Gastroesophageal sphincter (tissue), 4 donors: ENCODE measurements at regions not wholly inside any gene's neighbourhood (a gene's known extent, or its start where the extent isn't known, plus 50 kb on each side); places are given as distances from the start of the nearest gene placed in this dataset.

Experiments used
- ATAC-seq: fragments of 150-250 bp; one replicate; pipeline ENCODE4 v1.9.1; 2016; ENCODE audit warnings: mild to moderate bottlenecking, moderate library complexity
- H3K27ac ChIP-seq, 4 donors: fragments of 200-600 bp; sonication (generic) in 3 of 4; 1 replicate in 3 of 4; 2 replicates in 1 of 4; pipeline ENCODE4 v1.5.1; 2016 to 2019
- H3K27me3 ChIP-seq: fragments of 200-600 bp; sonication (generic); one replicate; pipeline ENCODE4 v1.5.1; 2019
- H3K36me3 ChIP-seq, 2 donors: fragments of 200-600 bp; sonication (generic); one replicate each; pipeline ENCODE4 v1.5.1; 2019; ENCODE audit warnings: control low read depth in 1 of 2
- H3K4me1 ChIP-seq, 3 donors: fragments of 200-600 bp; sonication (generic); 1 replicate in 2 of 3; 2 replicates in 1 of 3; pipeline ENCODE4 v1.5.1; 2016 to 2019; ENCODE audit warnings: control low read depth in 2 of 3
- H3K4me3 ChIP-seq, 2 donors: fragments of 200-600 bp; sonication (generic); one replicate each; pipeline ENCODE4 v1.5.1; 2019; ENCODE audit warnings: mild to moderate bottlenecking in 1 of 2, moderate library complexity in 1 of 2
- H3K9me3 ChIP-seq, 3 donors: fragments of 200-600 bp; sonication (generic); one replicate each; pipeline ENCODE4 v1.5.1; 2017 to 2019; ENCODE audit warnings: control low read depth in 2 of 3
- CTCF ChIP-seq, 4 experiments: fragments of 200-600 bp in 2 of 4; fragments of 450-650 bp in 2 of 4; sonication (generic) in 1 of 4; IDR thresholded peaks; one replicate each; pipeline ENCODE4 v1.5.1; 2017 to 2019; ENCODE audit warnings: antibody characterized with exemption in 4 of 4, mild to moderate bottlenecking in 2 of 4, moderate library complexity in 2 of 4
- EP300 ChIP-seq: sonication (generic); formaldehyde crosslinking; IDR thresholded peaks from one replicate; pipeline ENCODE4 v1.6.1; 2017; ENCODE audit warnings: antibody characterized with exemption, mild to moderate bottlenecking
- POLR2A ChIP-seq, 2 donors: fragments of 450-650 bp; IDR thresholded peaks; one replicate each; pipeline ENCODE4 v1.6.1; 2017; ENCODE audit warnings: antibody characterized with exemption in 2 of 2, mild to moderate bottlenecking in 2 of 2, moderate library complexity in 1 of 2
- POLR2AphosphoS5 ChIP-seq: sonication (generic); formaldehyde crosslinking; IDR thresholded peaks from one replicate; pipeline ENCODE4 v1.6.1; 2017; ENCODE audit warnings: antibody characterized with exemption
- WGBS, 2 donors: methylation state at CpG; one replicate each; pipeline ENCODE4 v1.1.5; 2018; ENCODE audit warnings: low coverage in 1 of 2; 5-methylcytosine and 5-hydroxymethylcytosine counted together

DNA sequence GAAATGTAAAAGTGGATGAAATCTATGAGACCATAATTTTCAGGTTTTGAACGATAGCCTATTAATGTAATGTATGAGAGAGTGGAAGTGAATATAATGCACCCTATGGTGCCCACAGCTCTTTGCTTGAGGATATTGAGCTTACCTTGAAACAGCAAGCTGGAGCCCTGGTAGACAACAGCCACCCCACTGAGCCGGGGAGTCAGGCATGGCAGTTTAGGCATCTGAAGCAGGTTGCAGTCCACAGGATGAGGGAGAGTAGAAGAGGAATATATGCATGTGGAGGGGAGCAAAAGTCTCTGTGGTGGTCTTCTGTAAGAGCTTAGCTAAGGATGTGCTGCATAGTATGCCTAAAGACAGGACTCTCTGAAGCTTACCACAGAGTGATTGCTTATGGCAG lies 817.3 kb downstream of the DNAJB9 start:
- H3K36me3 ChIP-seq = no peaks in the 10 kb centered on the region
- no peak for ATAC-seq
- no peak overlapping the region for H3K27ac ChIP-seq
- H3K9me3 ChIP-seq = no peaks in the 10 kb centered on the region
- H3K4me3 ChIP-seq = no peak overlapping the region
- no peaks in the 10 kb centered on the region for H3K27me3 ChIP-seq
- H3K4me1 ChIP-seq = no peaks in the 10 kb centered on the region
- WGBS, 2 donors = 100% methylated on average over 2 of the region's 2 CpGs
- TF ChIP-seq EP300 (no peak), POLR2A (IDR thresholded peaks at IDR 0.05) (no peak), POLR2AphosphoS5 (no peak), CTCF (IDR thresholded peaks at IDR 0.05) (no peak)

DNA sequence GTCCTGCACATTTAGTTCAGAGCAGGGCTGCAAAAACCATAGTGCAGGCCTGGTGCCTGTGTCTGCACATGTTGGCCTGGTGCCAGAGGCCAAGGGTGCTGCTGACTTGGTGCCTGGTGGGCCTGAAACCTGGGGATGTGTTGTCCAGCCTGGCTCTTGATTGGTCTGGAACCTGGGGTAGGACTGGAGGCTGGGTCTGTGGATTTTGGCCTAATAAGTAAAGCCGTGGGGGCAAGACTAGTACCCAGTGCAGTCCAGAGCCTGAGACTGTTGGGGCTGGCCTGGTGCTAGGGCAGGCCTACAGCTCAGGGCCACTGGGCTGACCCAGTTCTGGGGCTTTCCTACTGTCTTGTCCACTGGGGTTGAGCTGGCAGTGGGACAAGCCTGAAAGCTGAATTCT lies 817.9 kb downstream of the DNAJB9 start:
- no peaks in the 10 kb centered on the region for H3K4me1 ChIP-seq
- H3K27me3 ChIP-seq = no peaks in the 10 kb centered on the region
- H3K9me3 ChIP-seq = no peaks in the 10 kb centered on the region
- no peak overlapping the region for H3K4me3 ChIP-seq
- no peak for TF ChIP-seq POLR2A (IDR thresholded peaks at IDR 0.05)
- no peak for TF ChIP-seq CTCF (IDR thresholded peaks at IDR 0.05)
- no peak for TF ChIP-seq EP300
- no peak for TF ChIP-seq POLR2AphosphoS5
- WGBS, 2 donors = no CpG with 5 or more reads among the region's 1 CpG
- H3K27ac ChIP-seq = no peak overlapping the region
- ATAC-seq = no peak
- no peaks in the 10 kb centered on the region for H3K36me3 ChIP-seq

GRCh38 chr7:109391240-109391639 lies 821.6 kb downstream of the DNAJB9 start:
- H3K9me3 ChIP-seq = no peaks in the 10 kb centered on the region
- no peak for ATAC-seq
- H3K4me3 ChIP-seq = no peak overlapping the region
- no peak overlapping the region for H3K27ac ChIP-seq
- H3K36me3 ChIP-seq = no peaks in the 10 kb centered on the region
- WGBS, 2 donors = 57 to 93% methylated on average over 1 to 3 of the region's 3 CpGs
- no peaks in the 10 kb centered on the region for H3K4me1 ChIP-seq
- no peaks in the 10 kb centered on the region for H3K27me3 ChIP-seq
- TF ChIP-seq POLR2AphosphoS5 (no peak), EP300 (no peak), CTCF (IDR thresholded peaks at IDR 0.05) (no peak)

- no peak for ATAC-seq
- no peak overlapping the region for H3K27ac ChIP-seq
- 60 to 87% methylated on average over 1 of the region's 1 CpG for WGBS, 2 donors
- no peaks in the 10 kb centered on the region for H3K4me1 ChIP-seq
- TF ChIP-seq POLR2AphosphoS5 (no peak), POLR2A (IDR thresholded peaks at IDR 0.05) (no peak), CTCF (IDR thresholded peaks at IDR 0.05) (no peak), EP300 (no peak)
- H3K4me3 ChIP-seq = no peak overlapping the region
- no peaks in the 10 kb centered on the region for H3K9me3 ChIP-seq
- no peaks in the 10 kb centered on the region for H3K27me3 ChIP-seq
- H3K36me3 ChIP-seq = no peaks in the 10 kb centered on the region
These were observed 832.4 kb downstream of the DNAJB9 start for GRCh38 chr7:109402107-109402506.

GRCh38 chr7:109407756-109408155 lies 838.1 kb downstream of the DNAJB9 start:
- no peaks in the 10 kb centered on the region for H3K27me3 ChIP-seq
- no peak for TF ChIP-seq EP300
- TF ChIP-seq POLR2AphosphoS5 = no peak
- no peak for TF ChIP-seq CTCF (IDR thresholded peaks at IDR 0.05)
- no peak for TF ChIP-seq POLR2A (IDR thresholded peaks at IDR 0.05)
- H3K9me3 ChIP-seq = no peaks in the 10 kb centered on the region
- WGBS, 2 donors = 82 to 91% methylated on average over 3 of the region's 3 CpGs
- H3K27ac ChIP-seq = no peak overlapping the region
- no peaks in the 10 kb centered on the region for H3K4me1 ChIP-seq
- no peak for ATAC-seq
- H3K36me3 ChIP-seq = no peaks in the 10 kb centered on the region
- H3K4me3 ChIP-seq = no peak overlapping the region
